HG03378 (cell line): ENCODE measurements at regions not wholly inside any gene's neighbourhood (a gene's known extent, or its start where the extent isn't known, plus 50 kb on each side); places are given as distances from the start of the nearest gene placed in this dataset.

Experiments
- ATAC-seq: cut with Tn5 transposase; IDR thresholded peaks from one replicate; pipeline ENCODE4 v1.9.1; 2021; ENCODE audit warnings: mild to moderate bottlenecking, moderate library complexity; ENCODE audit not compliant: unreplicated experiment

DNA sequence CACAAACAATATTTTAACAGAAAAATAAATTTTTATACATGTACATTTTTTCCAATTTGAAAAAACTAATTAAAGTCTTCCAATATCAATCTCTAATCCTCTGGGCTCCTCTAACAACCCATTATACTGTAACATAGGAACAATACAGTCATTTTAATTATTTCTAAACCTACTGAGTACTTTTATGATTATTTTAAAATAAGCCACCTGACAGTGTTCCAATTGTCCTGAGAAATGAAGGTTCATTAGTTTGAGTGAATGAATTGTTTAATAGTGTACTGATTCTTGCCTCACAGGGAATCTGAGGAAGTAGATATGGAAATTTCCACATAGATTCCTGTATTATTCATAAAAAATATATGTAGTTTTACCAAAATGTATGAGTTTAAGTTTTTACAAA, 123.1 kb upstream of the EYS start:
- no peak for ATAC-seq

DNA sequence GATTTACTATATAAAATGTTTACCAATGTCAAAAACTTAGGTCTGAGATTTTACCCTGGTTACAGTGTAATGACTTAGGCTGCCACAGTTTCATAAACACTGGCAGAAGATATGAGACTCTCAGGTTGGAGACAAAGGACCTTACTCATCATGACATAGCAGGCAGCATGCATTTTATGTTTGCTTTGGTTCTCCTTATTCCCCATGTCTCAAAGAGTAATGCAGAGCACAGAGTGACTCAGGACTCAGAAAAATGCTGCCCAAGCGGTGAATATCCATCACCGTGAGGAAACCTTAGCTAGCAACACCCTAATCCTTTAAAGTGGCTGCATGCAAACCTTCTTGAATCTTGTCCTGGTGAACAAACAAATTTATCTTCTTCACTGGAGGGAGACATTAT, 112.1 kb upstream of the EYS start:
- ATAC-seq: no peak

DNA sequence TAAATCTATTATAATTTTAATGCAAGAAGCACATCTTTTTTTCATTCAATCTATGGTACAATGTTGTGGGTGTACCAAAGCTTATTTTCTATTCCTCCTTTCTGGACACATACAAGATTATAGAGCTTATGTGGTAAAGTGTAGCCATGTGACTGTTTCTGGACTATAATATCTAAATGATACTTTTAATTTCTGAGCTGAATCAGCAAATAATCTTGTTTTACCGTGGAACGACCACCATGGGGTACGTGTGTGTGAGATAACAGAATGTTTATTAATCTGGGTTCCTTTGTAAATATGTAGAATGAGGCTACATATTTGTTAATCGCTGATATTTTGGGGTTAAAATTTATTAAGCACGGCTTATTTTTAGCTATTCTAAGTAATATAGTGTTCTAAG, 111.5 kb upstream of the EYS start:
- ATAC-seq: no peak

DNA sequence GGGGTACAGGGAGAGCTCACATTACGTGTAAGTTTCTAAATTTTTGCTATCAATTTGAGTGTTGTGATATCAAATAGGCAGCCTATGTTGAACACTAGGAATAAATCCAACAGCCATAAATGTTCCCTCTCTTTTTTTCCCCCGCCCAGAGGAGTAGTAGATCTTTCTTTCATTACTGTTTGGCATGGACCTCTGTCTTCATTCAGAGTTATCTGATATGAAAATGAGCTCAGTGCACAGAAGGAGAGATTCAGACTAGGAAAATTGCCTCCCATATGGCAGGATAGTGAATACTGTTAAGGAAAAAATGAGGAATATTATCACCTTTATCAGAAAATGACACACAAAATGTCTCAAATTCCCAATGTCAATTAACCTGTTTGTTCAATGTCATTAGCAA, 110.0 kb upstream of the EYS start:
- ATAC-seq: no peak

DNA sequence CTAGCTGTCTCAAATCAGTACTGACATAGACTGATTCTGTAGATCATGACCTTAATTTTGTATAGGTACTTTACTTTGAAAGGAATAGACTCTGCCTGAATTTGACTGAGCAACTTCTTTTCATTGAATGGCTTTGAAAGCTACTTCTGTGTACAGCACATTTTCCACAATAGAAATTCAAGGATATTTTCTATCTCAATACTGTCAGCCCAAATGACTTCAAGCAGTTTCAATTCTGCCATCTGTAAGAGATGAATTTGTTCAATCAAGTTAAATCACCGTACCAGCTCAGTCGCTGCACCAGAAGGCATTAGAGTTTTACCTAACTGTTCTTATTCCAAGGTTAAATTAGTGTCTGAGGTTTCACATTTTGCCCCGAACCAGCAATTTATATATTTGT, 107.0 kb upstream of the EYS start:
- no peak for ATAC-seq

DNA sequence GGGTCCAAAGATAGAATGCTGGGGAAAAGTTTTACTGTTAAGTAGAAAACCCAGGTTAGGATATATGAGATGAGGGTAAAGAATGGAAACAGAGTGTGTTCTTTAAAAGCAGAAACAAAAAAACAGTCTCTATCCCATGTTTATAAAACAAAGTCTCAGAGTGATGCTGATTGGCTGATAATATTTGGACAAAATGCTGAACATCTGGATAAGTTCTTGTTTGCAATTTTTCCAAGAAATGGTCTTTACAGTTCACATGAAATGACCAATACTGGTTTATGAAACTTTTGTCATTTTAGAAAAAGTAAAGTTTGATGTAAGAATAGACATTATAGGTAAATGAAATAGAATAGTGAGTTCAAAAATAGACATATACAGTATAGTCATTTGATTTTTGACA, 96.2 kb upstream of the EYS start:
- ATAC-seq: no peak

DNA sequence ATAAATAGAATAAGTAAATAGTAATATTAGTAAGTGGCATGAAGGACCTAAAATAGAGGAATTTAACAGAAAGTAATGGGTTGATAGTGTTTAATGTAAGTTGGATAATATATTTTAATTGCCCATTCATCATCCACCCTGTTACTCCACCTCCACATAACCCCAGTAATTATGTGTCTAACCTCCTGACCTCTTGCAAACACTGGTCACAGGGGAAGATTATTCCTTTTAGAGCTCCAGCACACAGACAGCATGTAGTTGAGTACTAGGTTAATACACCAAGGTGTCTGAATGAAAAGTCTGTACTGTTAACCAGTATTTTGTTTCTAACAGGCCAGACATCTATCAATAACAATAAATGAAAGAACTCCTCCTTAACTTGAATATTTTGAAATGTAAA, 92.4 kb upstream of the EYS start:
- no peak for ATAC-seq

DNA sequence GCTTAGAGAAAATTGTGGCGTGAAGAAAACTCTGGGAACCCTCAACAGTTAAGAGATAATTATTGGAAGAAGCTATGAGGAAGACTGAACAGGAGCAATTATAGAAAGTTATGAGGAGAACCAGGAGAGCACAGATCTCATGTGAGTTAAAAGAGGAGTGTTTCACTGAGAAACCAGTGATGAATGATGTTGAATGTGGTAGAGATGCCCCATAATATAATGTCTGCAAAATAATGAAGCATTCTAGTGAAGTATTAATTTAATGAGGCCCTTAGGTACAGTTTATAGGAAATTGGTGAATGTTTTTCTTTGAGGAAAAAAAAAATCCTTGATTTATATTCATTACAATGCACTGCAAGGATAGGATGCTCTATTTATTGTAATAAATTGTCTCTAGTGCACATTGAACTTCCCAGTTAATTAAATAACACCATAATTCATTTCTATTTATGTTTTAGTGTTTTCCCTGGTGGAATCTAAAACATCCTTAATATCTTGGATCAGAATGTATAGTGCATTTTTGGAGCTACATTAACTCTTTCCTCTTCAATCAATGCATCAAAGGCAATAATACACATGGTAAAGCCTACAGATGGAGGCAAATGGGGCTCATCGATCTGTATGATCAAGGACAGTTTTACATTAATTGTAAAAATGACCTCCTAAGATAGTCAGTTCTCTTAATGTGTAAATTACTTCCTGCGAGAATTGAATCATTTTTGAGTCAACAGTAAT, 91.4 kb upstream of the EYS start:
- no peak for ATAC-seq

DNA sequence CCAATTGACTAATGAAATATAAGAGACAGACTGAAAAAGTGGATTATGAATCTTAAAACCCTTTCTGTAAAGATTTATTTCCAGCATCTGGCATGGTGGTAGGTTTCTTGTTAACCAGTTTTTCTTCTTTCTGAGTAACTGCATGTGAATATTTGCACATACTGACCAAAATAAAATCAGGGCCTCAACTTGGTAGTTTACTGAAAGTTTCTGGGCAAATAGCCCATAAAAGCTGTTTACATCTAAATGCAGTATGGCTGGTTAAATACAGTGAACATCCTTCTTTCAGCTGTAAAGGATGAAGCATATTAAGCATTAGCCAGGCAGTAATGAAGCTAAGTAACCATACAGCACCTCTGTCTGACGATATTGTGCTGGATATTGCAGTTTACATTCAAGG, 83.6 kb upstream of the EYS start:
- ATAC-seq: no peak

DNA sequence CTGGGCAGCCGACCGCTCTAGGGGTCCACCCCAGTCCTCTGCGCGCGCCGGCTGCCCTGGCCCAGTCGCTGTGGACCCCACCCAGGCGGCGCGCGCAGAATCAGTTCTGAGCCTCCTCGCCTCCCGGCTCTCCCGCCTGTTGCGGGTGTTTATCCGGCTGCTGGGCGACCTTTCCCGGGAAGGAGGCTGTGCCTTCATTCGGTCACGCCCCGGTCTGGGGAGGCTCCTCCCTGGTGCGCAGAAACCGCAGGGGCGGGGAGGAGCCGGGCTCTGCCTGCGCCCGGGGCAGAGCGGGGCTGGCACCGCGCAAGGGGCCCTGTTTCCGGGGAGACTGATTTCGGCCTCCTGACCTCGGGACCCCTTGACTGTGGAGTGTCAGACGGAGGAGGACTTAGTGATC, 80.8 kb upstream of the EYS start:
- no peak for ATAC-seq

DNA sequence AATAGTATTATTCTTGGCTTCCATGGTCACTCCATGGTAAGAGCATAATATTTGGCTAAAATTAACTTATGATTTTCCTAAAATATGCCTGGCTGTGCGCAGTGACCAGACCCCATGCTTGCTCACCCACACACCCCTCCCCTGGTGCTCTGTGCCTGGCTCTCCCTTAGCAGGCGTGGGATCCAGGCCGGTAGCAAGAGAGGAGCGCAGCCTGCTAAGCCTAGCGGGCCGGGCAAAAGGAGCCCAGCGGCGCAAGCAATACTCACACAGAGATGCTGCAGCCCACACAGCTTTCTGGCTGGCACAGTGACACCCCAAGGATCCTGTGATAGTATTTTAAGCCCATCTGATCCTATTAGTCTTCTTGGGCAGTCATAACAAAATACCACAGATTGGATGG, 79.8 kb upstream of the EYS start:
- ATAC-seq: no peak

DNA sequence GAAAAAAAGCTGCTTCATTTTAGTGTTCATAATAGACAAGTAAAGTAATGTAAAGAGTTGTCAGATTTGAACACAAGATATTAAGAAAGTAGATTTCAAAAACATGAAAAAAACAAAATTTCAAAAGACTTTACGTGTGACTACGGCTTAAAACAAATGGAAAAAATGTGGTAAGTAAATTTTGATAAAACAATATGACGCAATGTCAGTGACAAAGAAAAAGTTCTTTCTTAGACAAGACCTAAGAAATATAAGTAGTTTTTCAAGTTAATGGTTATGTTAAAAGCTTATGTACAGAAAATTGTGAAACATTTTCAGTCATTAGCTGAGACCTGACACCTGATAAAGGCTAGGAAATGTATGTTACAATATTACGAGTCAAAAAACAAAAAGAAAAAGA, 73.7 kb upstream of the EYS start:
- no peak for ATAC-seq

DNA sequence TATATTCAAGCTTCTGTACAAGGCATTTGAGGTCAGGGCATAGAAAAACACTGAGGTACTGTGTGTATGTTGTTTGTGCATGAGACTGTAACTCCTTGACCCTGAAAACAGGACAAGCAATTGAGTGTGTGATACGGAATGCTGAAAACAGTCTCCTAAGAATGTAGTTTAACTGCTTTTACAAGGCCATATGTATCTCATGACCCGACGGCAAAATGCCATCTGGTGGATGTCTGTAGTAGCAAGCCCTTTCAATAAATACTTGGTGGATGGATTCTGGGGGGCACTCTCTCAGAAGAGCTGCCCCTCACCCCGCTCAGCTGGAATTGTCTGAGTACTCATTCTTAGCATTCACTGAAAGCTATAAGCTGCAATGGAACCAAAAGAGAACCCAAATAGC, 69.3 kb upstream of the EYS start:
- ATAC-seq: no peak

DNA sequence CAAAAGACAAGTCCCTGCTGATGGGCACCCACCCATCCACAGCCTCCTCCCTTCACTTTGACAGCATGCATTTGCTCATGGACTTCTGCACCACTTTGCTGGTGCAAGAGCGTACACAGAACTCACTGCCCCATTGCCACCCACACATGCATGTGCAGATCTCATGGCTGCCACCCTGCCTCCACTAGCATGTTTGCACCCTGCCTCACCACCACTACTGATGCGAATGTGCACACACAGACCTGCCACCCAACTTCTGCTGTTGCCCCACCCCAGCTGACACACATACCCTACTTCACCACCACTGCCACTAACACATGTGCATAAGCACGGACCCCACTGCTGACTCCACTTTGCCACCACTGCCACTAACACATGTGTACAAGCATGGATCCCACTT, 64.9 kb upstream of the EYS start:
- ATAC-seq: no peak

DNA sequence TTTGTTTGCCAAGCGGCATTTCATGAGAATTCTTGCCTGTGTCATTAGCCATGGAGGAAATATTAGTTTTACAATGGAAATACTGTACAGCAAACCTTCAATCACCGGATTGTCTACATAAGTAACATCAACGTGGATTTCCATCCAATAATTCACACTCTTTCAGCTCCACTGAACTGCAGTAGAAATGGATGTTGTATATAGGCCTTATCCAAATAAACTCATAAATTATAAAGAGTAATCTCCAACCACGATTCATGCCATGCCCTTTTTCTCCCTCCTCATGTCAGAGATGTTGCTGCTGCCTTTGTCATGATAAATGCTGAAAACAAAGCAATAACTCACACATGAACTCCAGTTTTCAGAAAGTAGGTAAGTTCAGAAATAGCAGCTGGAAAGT, 54.9 kb upstream of the EYS start:
- no peak for ATAC-seq

DNA sequence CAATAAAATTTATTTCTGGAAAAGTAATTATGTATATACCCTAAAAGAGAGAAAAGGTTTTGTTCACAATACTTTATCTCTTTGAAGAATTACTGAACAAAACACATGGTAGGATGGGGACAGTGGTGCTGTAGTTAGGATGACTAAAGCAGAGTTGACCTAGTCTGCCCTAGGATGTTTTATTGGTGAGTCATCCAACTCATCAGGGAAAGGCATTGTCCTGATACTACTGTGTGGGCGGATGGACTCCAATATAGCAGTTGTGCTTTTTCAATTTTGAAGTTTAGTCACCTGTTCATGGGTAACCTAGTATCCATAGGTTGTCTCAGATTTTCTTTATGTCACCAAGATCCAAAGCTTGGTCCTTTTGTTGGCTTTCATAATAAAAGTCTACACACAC, 53.3 kb upstream of the EYS start:
- no peak for ATAC-seq
